SW 1271 (cell line): ENCODE measurements at regions not wholly inside any gene's neighbourhood (a gene's known extent, or its start where the extent isn't known, plus 50 kb on each side); places are given as distances from the start of the nearest gene placed in this dataset.
"Not testable (repeated sequence)": the region's sequence is repeated elsewhere in the genome, so short reads cannot be mapped to it uniquely, and the experiment has no call there.

Source experiments
- DNase-seq, 2 experiments: peaks; one replicate each; lab custom pipeline; 2025; lab: John Stamatoyannopoulos, UW

DNA sequence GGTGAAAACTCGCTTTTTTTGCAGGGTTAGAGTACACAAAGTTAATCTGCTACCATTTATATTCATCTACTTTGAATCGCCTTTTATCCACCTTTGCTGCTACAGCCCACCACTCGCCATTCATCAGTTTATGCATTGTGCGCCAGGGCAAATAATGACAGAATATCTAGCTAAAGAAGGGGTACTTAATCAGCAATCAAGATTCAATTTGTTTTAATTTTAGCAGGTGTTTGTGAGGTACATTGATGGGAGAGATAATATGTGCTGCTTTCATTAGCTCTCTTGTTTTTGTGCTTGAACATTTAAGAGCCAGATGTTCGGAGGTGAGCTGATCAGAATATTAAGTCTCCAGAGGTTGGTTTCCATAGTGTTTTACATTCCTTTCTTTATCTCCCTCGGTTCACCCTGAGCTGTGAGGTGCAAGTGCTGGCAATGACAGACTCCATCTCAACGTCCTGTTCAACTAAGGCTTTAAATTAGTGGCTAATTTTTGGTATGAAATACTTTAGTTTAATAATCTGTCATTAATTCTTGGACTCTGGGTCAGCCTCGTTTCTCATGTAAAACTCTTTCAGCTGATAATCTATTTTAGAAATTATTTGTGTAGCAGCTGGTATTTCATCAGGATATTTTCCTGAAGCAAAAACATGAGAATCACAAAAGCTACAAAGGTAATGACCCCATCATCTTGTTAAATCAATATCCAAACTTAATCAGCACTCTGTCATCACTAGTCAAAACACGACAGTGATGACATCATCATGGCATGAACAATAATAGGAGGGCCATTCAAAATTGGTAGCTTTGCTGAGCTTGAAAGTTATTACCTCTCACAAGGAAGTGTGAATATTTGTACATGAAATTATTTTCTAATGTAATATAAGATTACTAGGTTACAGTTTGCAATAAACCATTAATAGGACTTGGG is 479.9 kb upstream of the FANCL start:
- no peak for DNase-seq

DNA sequence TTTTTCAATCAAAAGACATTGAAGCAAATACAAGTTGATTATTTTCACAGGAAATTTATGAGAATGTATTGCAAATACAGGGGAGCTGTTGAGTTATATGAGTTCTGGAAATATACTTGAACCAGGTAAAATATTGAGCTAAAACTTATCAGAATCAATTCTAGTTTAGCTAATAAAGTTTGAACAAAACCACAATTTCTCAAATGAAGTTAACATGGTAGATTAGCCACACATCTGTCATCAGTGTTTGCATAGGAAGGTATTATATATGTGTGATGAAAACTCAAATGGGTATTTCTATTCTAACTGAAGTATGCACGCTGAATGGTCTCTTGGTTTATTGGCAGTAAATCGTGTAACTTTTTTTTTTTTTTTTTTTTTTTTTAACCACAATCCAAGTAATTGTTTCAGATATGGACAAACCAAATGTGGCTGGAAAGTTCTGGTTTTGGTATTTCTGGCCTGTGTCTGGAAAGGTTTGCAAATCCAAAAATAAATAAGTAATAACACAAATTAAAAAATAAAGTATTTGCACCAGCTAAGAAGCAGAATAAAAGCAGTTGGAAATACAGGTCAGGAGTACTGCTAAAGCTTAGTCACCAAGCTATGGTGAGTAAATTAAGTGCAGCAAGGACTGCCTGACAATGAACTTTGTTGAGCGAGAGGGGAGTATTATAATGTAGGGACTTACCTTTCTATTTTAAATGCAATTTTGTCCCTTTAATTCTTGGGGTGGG is 479.1 kb upstream of the FANCL start:
- DNase-seq, result no peak

- no peak for DNase-seq
These were observed 474.2 kb upstream of the FANCL start for GRCh38 chr2:58715344-58715743.

GRCh38 chr2:58714238-58714637 is 473.1 kb upstream of the FANCL start:
- DNase-seq, result no peak

GRCh38 chr2:58710795-58711279 is 469.7 kb upstream of the FANCL start:
- DNase-seq, result no peak

DNA sequence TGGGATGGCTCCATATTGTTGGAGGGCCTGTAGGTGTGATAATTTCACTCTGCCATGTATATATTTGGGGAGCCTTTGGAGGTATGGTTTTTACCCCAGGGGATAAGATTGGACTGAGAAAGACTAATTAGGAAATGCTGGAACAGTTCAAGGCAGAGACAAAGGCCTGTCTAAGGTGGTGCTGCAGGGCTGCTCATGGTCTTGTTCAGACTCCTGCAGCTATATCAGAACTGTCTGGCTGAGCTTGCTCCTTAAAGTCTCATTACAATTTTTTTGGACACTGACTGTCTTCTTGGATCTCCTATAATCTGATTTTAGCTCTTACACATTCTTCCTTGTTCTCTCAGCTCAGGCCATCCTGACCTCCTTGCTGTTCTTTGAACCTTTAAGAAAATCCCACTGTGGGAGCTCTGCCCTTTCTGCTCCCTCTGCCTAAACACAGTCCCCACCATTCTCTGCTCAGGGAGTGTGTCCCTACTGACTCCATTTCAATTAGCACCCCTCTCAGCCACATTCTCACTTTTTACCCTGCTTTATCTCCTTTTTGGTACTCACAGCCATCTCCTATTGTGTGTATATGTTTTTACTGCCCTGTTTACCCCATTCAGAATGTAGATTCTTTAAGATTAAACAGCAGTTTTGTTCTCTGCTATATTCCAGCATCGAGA is 468.7 kb upstream of the FANCL start:
- no peak for DNase-seq

GRCh38 chr2:58709274-58709673 is 468.1 kb upstream of the FANCL start:
- no peak for DNase-seq

- no peak for DNase-seq
These were observed 467.4 kb upstream of the FANCL start for GRCh38 chr2:58708565-58708964.

- peak in 1 of 2 experiments; percentile 37 for DNase-seq
These were observed 461.3 kb upstream of the FANCL start for GRCh38 chr2:58702302-58702885.

- no peak for DNase-seq
These were observed 460.7 kb upstream of the FANCL start for GRCh38 chr2:58701688-58702301.

DNA sequence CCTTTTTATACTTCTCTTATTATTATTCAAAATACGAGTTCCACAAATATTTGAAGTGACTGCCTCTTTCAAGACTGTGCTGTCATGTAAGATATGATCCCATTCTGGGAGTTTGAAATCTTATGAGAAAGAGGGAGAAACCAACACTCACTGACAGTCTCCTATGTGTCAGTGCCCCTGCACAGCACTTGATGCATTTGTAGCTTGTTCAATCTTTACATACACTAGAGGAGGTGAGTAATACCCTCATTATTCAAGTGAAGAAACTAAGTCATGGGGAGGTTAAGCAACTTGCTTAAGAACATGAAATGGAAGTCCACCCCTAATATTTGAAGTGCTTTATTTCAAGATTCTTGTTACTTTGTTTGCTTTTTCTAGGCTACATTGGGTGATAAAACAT is 459.5 kb upstream of the FANCL start:
- DNase-seq, result no peak

- DNase-seq, result no peak
These were observed 458.3 kb upstream of the FANCL start for GRCh38 chr2:58699411-58699810.

DNA sequence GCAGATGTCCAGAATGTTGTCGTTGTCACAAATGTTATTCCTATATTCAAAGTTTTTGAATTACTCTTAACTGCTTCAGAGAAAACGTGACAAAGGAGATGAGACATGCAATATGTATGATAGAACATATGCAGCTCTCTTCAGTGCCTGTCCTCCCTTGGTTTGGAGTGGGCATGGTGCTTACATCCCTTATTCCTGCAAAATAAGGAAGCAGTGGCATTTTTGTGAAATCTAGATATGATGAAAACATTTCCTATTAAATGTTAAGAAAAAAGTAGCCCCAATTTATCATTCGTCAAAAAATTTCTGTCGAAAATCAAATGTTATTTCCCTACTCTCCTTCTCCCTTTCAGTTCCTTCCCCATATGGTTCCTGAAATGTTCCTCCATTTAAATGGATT is 457.5 kb upstream of the FANCL start:
- no peak for DNase-seq

DNA sequence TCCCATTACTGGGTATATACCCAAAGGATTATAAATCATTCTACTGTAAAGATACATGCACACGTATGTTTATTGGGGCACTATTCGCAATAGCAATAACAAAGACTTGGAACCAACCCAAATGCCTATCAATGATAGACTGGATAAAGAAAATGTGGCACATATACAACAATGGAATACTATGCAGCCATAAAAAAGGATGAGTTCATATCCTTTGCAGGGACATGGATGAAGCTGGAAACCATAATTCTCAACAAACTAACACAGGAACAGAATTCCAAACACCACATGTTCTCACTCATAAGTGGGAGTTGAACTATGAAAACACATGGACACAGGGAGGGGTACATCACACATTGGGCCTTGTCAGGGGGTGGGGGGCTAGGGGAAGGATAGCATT is 453.0 kb upstream of the FANCL start:
- DNase-seq, result not testable (repeated sequence)

- DNase-seq, result not testable (repeated sequence)
These were observed 449.9 kb upstream of the FANCL start for GRCh38 chr2:58691041-58691440.

DNA sequence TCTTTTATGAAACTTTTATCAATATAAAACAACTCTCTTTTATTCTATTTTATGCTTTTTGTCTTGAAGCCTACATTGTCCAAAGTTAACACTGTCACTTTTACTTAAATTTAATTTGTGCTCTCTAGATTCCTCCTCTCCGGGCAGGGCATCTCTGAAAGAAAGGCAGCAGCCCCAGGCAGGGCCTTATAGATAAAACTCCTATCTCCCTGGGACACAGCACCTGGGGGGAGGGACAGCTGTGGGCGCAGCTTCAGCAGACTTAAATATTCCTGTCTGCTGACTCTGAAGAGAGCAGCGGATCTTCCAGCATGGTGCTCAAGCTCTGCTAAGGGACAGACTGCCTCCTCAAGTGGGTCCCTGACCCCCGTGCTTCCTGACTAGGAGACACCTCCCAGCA is 447.7 kb upstream of the FANCL start:
- DNase-seq, result no peak

- DNase-seq, result no peak
These were observed 445.7 kb upstream of the FANCL start for GRCh38 chr2:58686776-58687175.

DNA sequence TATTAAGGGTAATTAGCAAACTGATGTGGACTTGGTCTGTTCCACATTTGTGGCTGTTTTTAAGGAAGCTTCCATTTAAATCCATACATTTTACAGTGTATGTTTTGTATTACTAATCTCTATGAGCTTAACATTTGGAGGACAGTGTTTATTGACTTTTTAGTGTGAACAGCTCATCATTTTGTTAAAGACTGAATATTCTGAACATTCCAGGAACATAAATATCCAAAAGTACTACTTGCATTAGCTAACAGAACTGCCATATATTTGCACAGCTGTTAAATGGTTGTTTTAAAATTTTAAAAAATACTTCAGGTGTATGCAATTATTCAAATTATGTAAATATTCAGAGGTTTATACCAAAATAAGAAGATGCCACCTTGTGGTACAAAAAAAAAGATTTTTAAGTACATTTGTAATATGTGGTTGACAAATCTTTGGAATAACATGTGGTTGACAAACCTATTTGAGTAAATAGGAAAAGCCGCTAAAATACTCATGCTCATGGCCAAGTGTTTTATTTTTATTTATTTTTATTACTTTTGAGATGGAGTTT is 439.7 kb upstream of the FANCL start:
- peak in 1 of 2 experiments; percentile 15 for DNase-seq

DNA sequence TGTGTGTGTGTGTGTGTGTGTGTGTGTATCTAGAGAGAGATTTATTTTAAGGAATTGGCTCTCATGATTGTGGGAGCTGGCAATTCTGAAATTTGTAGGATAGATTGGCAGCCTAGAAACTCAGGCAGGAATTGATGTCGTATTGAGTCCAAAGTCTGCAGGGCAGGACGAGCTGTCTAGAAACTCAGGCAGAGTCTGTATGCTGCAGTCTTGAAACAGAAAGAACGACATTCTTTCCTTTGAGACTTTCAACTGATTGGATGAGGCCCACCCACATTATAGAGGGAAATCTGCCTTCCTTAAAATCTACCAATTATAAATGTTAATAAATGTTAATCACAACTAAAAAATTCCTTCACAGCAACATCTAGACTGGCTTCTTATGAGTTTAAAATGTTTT is 436.6 kb upstream of the FANCL start:
- DNase-seq, result no peak

DNA sequence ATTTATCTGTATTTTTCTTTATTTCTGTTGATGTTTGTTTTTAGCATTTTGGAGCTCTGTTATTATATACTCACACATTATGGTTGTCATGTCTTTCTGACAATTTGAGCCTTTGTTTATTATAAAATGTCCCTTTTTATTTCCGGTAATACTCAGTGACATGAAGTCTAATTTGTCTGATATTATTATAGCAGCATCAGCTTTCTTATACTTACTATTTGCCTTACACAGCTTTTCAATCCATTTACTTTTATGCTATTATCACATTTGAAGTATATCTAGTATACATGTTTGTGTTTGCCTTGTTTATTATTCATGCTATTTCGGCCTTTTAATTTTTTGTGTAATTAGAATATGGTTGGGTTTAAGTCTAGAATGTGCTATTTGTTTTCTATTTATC is 430.6 kb upstream of the FANCL start:
- no peak for DNase-seq

DNA sequence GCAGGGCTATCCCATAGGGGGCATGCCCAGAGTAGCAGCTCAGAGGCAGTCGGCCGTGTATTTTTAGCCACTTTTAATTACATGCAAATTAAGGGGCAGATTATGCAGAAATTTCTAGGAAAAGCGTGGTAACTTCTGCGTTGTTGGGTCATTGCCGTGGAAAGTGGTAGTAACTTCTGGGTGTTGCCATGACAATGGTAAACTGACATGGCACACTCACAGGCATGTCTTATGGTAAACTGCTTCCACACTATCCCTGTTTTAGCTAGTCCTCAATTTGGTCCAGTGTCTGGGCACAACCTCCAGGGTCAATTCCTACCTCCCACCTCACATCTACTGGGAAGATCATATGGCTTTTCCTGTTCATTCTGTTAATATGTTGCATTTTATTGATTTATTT is 428.9 kb upstream of the FANCL start:
- no peak for DNase-seq
